ENCODE measurements at regions not wholly inside any gene's neighbourhood (a gene's known extent, or its start where the extent isn't known, plus 50 kb on each side); places are given as distances from the start of the nearest gene placed in this dataset.

- Histone ChIP-seq H3K9me3 (ENCODE audit: control insufficient read depth in 4 of 4, low read length in 3 of 4) (no peaks in the 10 kb centered on the region), H3K4me1 (ENCODE audit: control insufficient read depth in 4 of 4, insufficient read depth in 4 of 4, low read length in 3 of 4) (no peaks in the 10 kb centered on the region), H3K9ac (ENCODE audit: low read depth in 1 of 2, low read length in 2 of 2) (no peak overlapping the region), H3K36me3 (ENCODE audit: control insufficient read depth in 4 of 4, insufficient read depth in 3 of 4, low read depth in 1 of 4, low read length in 3 of 4) (no peaks in the 10 kb centered on the region), H3K27ac (ENCODE audit: low read depth in 1 of 2, low read length in 2 of 2) (no peak overlapping the region), H3K27me3 (ENCODE audit: control insufficient read depth in 4 of 4, insufficient read depth in 4 of 4, low read length in 3 of 4) (no peaks in the 10 kb centered on the region), H3K4me3 (ENCODE audit: low read depth in 1 of 3, low read length in 3 of 3) (no peak overlapping the region)
- WGBS: 39% methylated on average over 4 of the region's 4 CpGs
- DNase-seq (ENCODE audit: low spot score): no peak
- TF ChIP-seq YY1 (IDR thresholded peaks at IDR 0.05) (no peak), SP1 (IDR thresholded peaks at IDR 0.05) (no peak), EGR1 (IDR thresholded peaks at IDR 0.05; ENCODE audit: low read depth in 2 of 2) (no peak), TAF1 (conservative IDR thresholded peaks at IDR 0.05) (no peak), HNF4G (IDR thresholded peaks at IDR 0.05) (no peak), HNF4A (conservative IDR thresholded peaks at IDR 0.05) (no peak), ZBTB33 (IDR thresholded peaks at IDR 0.05) (no peak), RXRA (IDR thresholded peaks at IDR 0.05) (no peak), ATF3 (IDR thresholded peaks at IDR 0.05) (no peak), JUND (IDR thresholded peaks at IDR 0.05) (no peak), FOXA2 (IDR thresholded peaks at IDR 0.05) (no peak), RAD21 (IDR thresholded peaks at IDR 0.05) (no peak)
These were observed 1106.7 kb downstream of the SLC6A15 start for GRCh38 chr12:83805873-83806272.

- no peaks in the 10 kb centered on the region for H3K9me3 ChIP-seq (ENCODE audit: control insufficient read depth in 4 of 4, low read length in 3 of 4)
- no peak overlapping the region for H3K9ac ChIP-seq (ENCODE audit: low read depth in 1 of 2, low read length in 2 of 2)
- WGBS: 81% methylated on average over 4 of the region's 4 CpGs
These were observed 1107.3 kb downstream of the SLC6A15 start for GRCh38 chr12:83805156-83805772.

More at GRCh38 chr12:83805156-83805772, 1107.3 kb downstream of the SLC6A15 start:
- H3K27me3 ChIP-seq (ENCODE audit: control insufficient read depth in 4 of 4, insufficient read depth in 4 of 4, low read length in 3 of 4): no peaks in the 10 kb centered on the region
- DNase-seq (ENCODE audit: low spot score): no peak
- H3K4me1 ChIP-seq (ENCODE audit: control insufficient read depth in 4 of 4, insufficient read depth in 4 of 4, low read length in 3 of 4): no peaks in the 10 kb centered on the region
- H3K4me3 ChIP-seq (ENCODE audit: low read depth in 1 of 3, low read length in 3 of 3): no peak overlapping the region
- H3K27ac ChIP-seq (ENCODE audit: low read depth in 1 of 2, low read length in 2 of 2): no peak overlapping the region
- TF ChIP-seq HNF4A (conservative IDR thresholded peaks at IDR 0.05): no peak
- no peak for TF ChIP-seq CTCF (IDR thresholded peaks at IDR 0.05; ENCODE audit: low read depth, low read length, missing input control)
- no peak for TF ChIP-seq ATF3 (IDR thresholded peaks at IDR 0.05)
- TF ChIP-seq NR2F2 (IDR thresholded peaks at IDR 0.05): no peak
- no peak for TF ChIP-seq TAF1 (conservative IDR thresholded peaks at IDR 0.05)
- no peak for TF ChIP-seq RAD21 (IDR thresholded peaks at IDR 0.05)
- TF ChIP-seq REST (IDR thresholded peaks at IDR 0.05): no peak
- no peak for TF ChIP-seq HNF4G (IDR thresholded peaks at IDR 0.05)
- no peak for TF ChIP-seq FOXA1 (IDR thresholded peaks at IDR 0.05)
- TF ChIP-seq MAX (IDR thresholded peaks at IDR 0.05): no peak
- no peak for TF ChIP-seq EGR1 (IDR thresholded peaks at IDR 0.05; ENCODE audit: low read depth in 2 of 2)
- TF ChIP-seq YY1 (IDR thresholded peaks at IDR 0.05): no peak
- no peak for TF ChIP-seq GABPA (IDR thresholded peaks at IDR 0.05 in 1 of 2, conservative IDR thresholded peaks at IDR 0.05 in 1 of 2)
- no peak for TF ChIP-seq JUND (IDR thresholded peaks at IDR 0.05)
- TF ChIP-seq FOXA2 (IDR thresholded peaks at IDR 0.05): no peak
- no peak for TF ChIP-seq RXRA (IDR thresholded peaks at IDR 0.05)
- TF ChIP-seq ZBTB33 (IDR thresholded peaks at IDR 0.05): no peak
- TF ChIP-seq SP1 (IDR thresholded peaks at IDR 0.05): no peak
- H3K36me3 ChIP-seq (ENCODE audit: control insufficient read depth in 4 of 4, insufficient read depth in 3 of 4, low read depth in 1 of 4, low read length in 3 of 4): no peaks in the 10 kb centered on the region
